Ovary (tissue), 7 donors: ENCODE measurements at regions not wholly inside any gene's neighbourhood (a gene's known extent, or its start where the extent isn't known, plus 50 kb on each side); places are given as distances from the start of the nearest gene placed in this dataset.

Source experiments
- DNase-seq, 5 donors: peaks; one replicate each; pipeline ENCODE4 v3.0.0-alpha.2; 2019 to 2020
- H3K27ac ChIP-seq, 2 donors: fragments of 200-600 bp; one replicate each; pipeline versions ENCODE4 v1.5.1 to v1.8.0; 2019 to 2022
- H3K27me3 ChIP-seq: fragments of 200-600 bp; one replicate; pipeline ENCODE4 v1.8.0; 2022
- H3K36me3 ChIP-seq: fragments of 200-600 bp; sonication (generic); one replicate; pipeline ENCODE4 v1.5.1; 2019
- H3K4me1 ChIP-seq: one replicate; pipeline ENCODE4 v1.8.1; 2013; ENCODE audit warnings: mild to moderate bottlenecking, moderate library complexity; ENCODE audit not compliant: insufficient read depth
- H3K4me3 ChIP-seq: fragments of 200-600 bp; sonication (generic); one replicate; pipeline ENCODE4 v1.5.1; 2017
- H3K9me3 ChIP-seq, 2 donors: fragments of 200-600 bp in 1 of 2; sonication (generic) in 1 of 2; one replicate each; pipeline versions ENCODE4 v1.5.1 to v1.8.1; 2013 to 2019; ENCODE audit warnings: mild to moderate bottlenecking in 1 of 2, moderate library complexity in 1 of 2
- CTCF ChIP-seq, 3 donors: fragments of 450-650 bp in 2 of 3; fragments of 200-600 bp in 1 of 3; IDR thresholded peaks; one replicate each; pipeline versions ENCODE4 v1.5.1 to v1.8.0; 2016 to 2022; ENCODE audit warnings: antibody characterized with exemption in 3 of 3, mild to moderate bottlenecking in 1 of 3
- EP300 ChIP-seq: sonication (generic); formaldehyde crosslinking; IDR thresholded peaks from one replicate; pipeline ENCODE4 v1.6.1; 2017; ENCODE audit warnings: antibody characterized with exemption
- POLR2A ChIP-seq: fragments of 450-650 bp; IDR thresholded peaks from one replicate; pipeline ENCODE4 v1.6.1; 2017; ENCODE audit warnings: antibody characterized with exemption, mild to moderate bottlenecking, moderate library complexity
- WGBS, 3 donors: extraction: QIAGEN DNeasy Blood & Tissue Kit in 1 of 3; methylation state at CpG; one replicate each; pipeline versions ENCODE4 v1.1.5 to v1.1.7; 2013 to 2017; 5-methylcytosine and 5-hydroxymethylcytosine counted together
- intact Hi-C, 4 donors: fragments of 100-400 bp; cut with DNase I; formaldehyde crosslinking; loops; one replicate each; pipeline versions ENCODE4 v1.11.0 to v1.15.1; 2022 to 2023
- donor health status: DM: no; HTN: no; CAD: no; lungs with moderate emphysema.
- donor health status: DM: no; HTN: no; CAD: no.
- donor health status: Bipolar disorder and iron deficiency.
- donor health status: DM: no; HTN: no; CAD: no.
- donor health status: DM: yes; HTN: yes; CAD: no.

- Histone ChIP-seq H3K36me3 (no peaks in the 10 kb centered on the region), H3K27me3 (no peaks in the 10 kb centered on the region), H3K4me3 (no peak overlapping the region), H3K9me3 (no peaks in the 10 kb centered on the region), H3K27ac (no peak overlapping the region), H3K4me1 (no peaks in the 10 kb centered on the region)
- TF ChIP-seq POLR2A, result no peak
- no peak for TF ChIP-seq CTCF (IDR thresholded peaks at IDR 0.05)
- no peak for TF ChIP-seq EP300
- WGBS, 3 donors, result 84 to 87% (median 86%) methylated on average over 4 of the region's 4 CpGs
- intact Hi-C loops, result no loop called here
- no peak for DNase-seq
Observed at GRCh38 chr7:54069843-54070242, 472.3 kb upstream of the VSTM2A start.

GRCh38 chr7:54072710-54073109, 469.5 kb upstream of the VSTM2A start:
- no peaks in the 10 kb centered on the region for H3K27me3 ChIP-seq
- no peak for TF ChIP-seq CTCF (IDR thresholded peaks at IDR 0.05)
- no peak overlapping the region for H3K27ac ChIP-seq
- H3K36me3 ChIP-seq, result no peaks in the 10 kb centered on the region
- WGBS, 3 donors, result 22 to 47% (median 27%) methylated on average over 4 of the region's 4 CpGs
- no peak overlapping the region for H3K4me3 ChIP-seq
- no peaks in the 10 kb centered on the region for H3K4me1 ChIP-seq
- intact Hi-C loops, result no loop called here
- DNase-seq, result no peak
- no peaks in the 10 kb centered on the region for H3K9me3 ChIP-seq

GRCh38 chr7:54076616-54077015, 465.6 kb upstream of the VSTM2A start:
- H3K36me3 ChIP-seq, result no peaks in the 10 kb centered on the region
- intact Hi-C loops, result no loop called here
- WGBS, 3 donors, result 83 to 92% (median 85%) methylated on average over 3 of the region's 3 CpGs
- no peak overlapping the region for H3K27ac ChIP-seq
- no peak overlapping the region for H3K4me3 ChIP-seq
- H3K27me3 ChIP-seq, result no peaks in the 10 kb centered on the region
- no peaks in the 10 kb centered on the region for H3K4me1 ChIP-seq
- TF ChIP-seq EP300 (no peak), POLR2A (no peak), CTCF (IDR thresholded peaks at IDR 0.05) (no peak)
- H3K9me3 ChIP-seq, result no peaks in the 10 kb centered on the region
- DNase-seq, result no peak

- no peaks in the 10 kb centered on the region for H3K36me3 ChIP-seq
- intact Hi-C loops, result no loop called here
- H3K9me3 ChIP-seq, result no peaks in the 10 kb centered on the region
- H3K4me3 ChIP-seq, result no peak overlapping the region
- 60 to 74% (median 69%) methylated on average over 2 of the region's 2 CpGs for WGBS, 3 donors
- no peaks in the 10 kb centered on the region for H3K27me3 ChIP-seq
- no peak for TF ChIP-seq EP300
- no peak for TF ChIP-seq POLR2A
- TF ChIP-seq CTCF (IDR thresholded peaks at IDR 0.05), result no peak
- H3K27ac ChIP-seq, result no peak overlapping the region
- H3K4me1 ChIP-seq, result no peaks in the 10 kb centered on the region
- no peak for DNase-seq
Observed at GRCh38 chr7:54080525-54080924, 461.6 kb upstream of the VSTM2A start.

- 52 to 60% (median 54%) methylated on average over 4 of the region's 4 CpGs for WGBS, 3 donors
- DNase-seq, result no peak
- intact Hi-C loops, result no loop called here
- H3K4me3 ChIP-seq, result no peak overlapping the region
- no peaks in the 10 kb centered on the region for H3K4me1 ChIP-seq
- H3K36me3 ChIP-seq, result no peaks in the 10 kb centered on the region
- H3K9me3 ChIP-seq, result no peaks in the 10 kb centered on the region
- H3K27ac ChIP-seq, result no peak overlapping the region
- H3K27me3 ChIP-seq, result no peaks in the 10 kb centered on the region
- no peak for TF ChIP-seq POLR2A
- no peak for TF ChIP-seq EP300
- no peak for TF ChIP-seq CTCF (IDR thresholded peaks at IDR 0.05)
Observed at GRCh38 chr7:54080971-54081370, 461.2 kb upstream of the VSTM2A start.
